H9 (cell line): ENCODE measurements at regions not wholly inside any gene's neighbourhood (a gene's known extent, or its start where the extent isn't known, plus 50 kb on each side); places are given as distances from the start of the nearest gene placed in this dataset.

Experiments used
- DNase-seq: peaks from one replicate; pipeline ENCODE4 v3.0.0-alpha.2; 2017
- H2AFZ ChIP-seq: one replicate; pipeline ENCODE4 v1.6.1; 2013; ENCODE audit warnings: mild to moderate bottlenecking, low read length, control low read depth, moderate library complexity
- H2AK5ac ChIP-seq: 2 replicates; pipeline ENCODE4 v1.6.1; 2013; ENCODE audit warnings: low read length, control low read depth, mixed read lengths; ENCODE audit not compliant: insufficient read length
- H2BK120ac ChIP-seq: one replicate; pipeline ENCODE4 v1.6.1; 2013; ENCODE audit warnings: low read depth, mild to moderate bottlenecking, low read length, control low read depth, inconsistent platforms; ENCODE audit not compliant: poor library complexity, severe bottlenecking
- H2BK12ac ChIP-seq: 2 replicates; pipeline ENCODE4 v1.6.1; 2013; ENCODE audit warnings: low read length, control low read depth, mixed read lengths, low read depth; ENCODE audit not compliant: insufficient read length
- H2BK15ac ChIP-seq: 2 replicates; pipeline ENCODE4 v1.6.1; 2013; ENCODE audit warnings: low read depth, low read length, control low read depth
- H2BK20ac ChIP-seq: one replicate; pipeline ENCODE4 v1.6.1; 2013; ENCODE audit warnings: low read depth, mild to moderate bottlenecking, low read length, control low read depth, inconsistent platforms; ENCODE audit not compliant: poor library complexity, severe bottlenecking
- H2BK5ac ChIP-seq: 2 replicates; pipeline ENCODE4 v1.6.1; 2013; ENCODE audit warnings: low read length, control low read depth, mixed read lengths; ENCODE audit not compliant: insufficient read length
- H3K14ac ChIP-seq: 2 replicates; pipeline ENCODE4 v1.6.1; 2013; ENCODE audit warnings: low read length, control low read depth; ENCODE audit not compliant: insufficient read depth
- H3K18ac ChIP-seq: 2 replicates; pipeline ENCODE4 v1.6.1; 2013; ENCODE audit warnings: low read depth, mild to moderate bottlenecking, mixed read lengths, low read length, control low read depth; ENCODE audit not compliant: insufficient read length
- H3K23ac ChIP-seq: 2 replicates; pipeline ENCODE4 v1.6.1; 2013; ENCODE audit warnings: low read length, control low read depth, mixed read lengths, low read depth; ENCODE audit not compliant: insufficient read length
- H3K23me2 ChIP-seq: 2 replicates; pipeline ENCODE4 v1.6.1; 2013; ENCODE audit warnings: low read depth, mild to moderate bottlenecking, mixed read lengths, low read length, control low read depth; ENCODE audit not compliant: insufficient read length, poor library complexity, severe bottlenecking
- H3K27ac ChIP-seq: 2 replicates; pipeline ENCODE4 v1.5.1; 2013; ENCODE audit warnings: low read length, control low read depth, mixed read lengths, low read depth; ENCODE audit not compliant: insufficient read length
- H3K27me3 ChIP-seq: 2 replicates; pipeline ENCODE4 v1.6.1; 2013; ENCODE audit warnings: low read length, control low read depth, inconsistent platforms; ENCODE audit not compliant: insufficient read depth
- H3K4ac ChIP-seq: 2 replicates; pipeline ENCODE4 v1.6.1; 2013; ENCODE audit warnings: low read depth, mild to moderate bottlenecking, control low read depth, inconsistent platforms, low read length, moderate library complexity
- H3K4me1 ChIP-seq: 2 replicates; pipeline ENCODE4 v1.6.1; 2013; ENCODE audit warnings: low read length, control low read depth, inconsistent platforms; ENCODE audit not compliant: insufficient read depth
- H3K4me2 ChIP-seq: 2 replicates; pipeline ENCODE4 v1.6.1; 2013; ENCODE audit warnings: low read length, control low read depth, mixed read lengths; ENCODE audit not compliant: insufficient read length, insufficient read depth
- H3K56ac ChIP-seq: 2 replicates; pipeline ENCODE4 v1.6.1; 2013; ENCODE audit warnings: low read depth, mild to moderate bottlenecking, mixed read lengths, low read length, control low read depth; ENCODE audit not compliant: insufficient read length
- H3K79me1 ChIP-seq: 2 replicates; pipeline ENCODE4 v1.6.1; 2013; ENCODE audit warnings: low read depth, mild to moderate bottlenecking, moderate library complexity, low read length, control low read depth, inconsistent platforms; ENCODE audit not compliant: insufficient read depth, poor library complexity, severe bottlenecking
- H3K79me2 ChIP-seq: 2 replicates; pipeline ENCODE4 v1.6.1; 2013; ENCODE audit warnings: low read length, control low read depth, inconsistent platforms; ENCODE audit not compliant: insufficient read depth
- H3K9ac ChIP-seq: 2 replicates; pipeline ENCODE4 v1.6.1; 2013; ENCODE audit warnings: low read length, control low read depth, mixed read lengths; ENCODE audit not compliant: insufficient read length; ENCODE audit errors: extremely low read depth
- H3K9me3 ChIP-seq: one replicate; pipeline ENCODE4 v1.6.1; 2013; ENCODE audit warnings: low read depth, low read length, inconsistent platforms; ENCODE audit not compliant: control insufficient read depth
- H3T11ph ChIP-seq: one replicate; pipeline ENCODE4 v1.6.1; 2013; ENCODE audit warnings: mild to moderate bottlenecking, low read length, control low read depth, inconsistent platforms
- H4K20me1 ChIP-seq: one replicate; pipeline ENCODE4 v1.6.1; 2013; ENCODE audit not compliant: control insufficient read depth, insufficient read length, insufficient read depth
- H4K5ac ChIP-seq: 2 replicates; pipeline ENCODE4 v1.6.1; 2013; ENCODE audit warnings: low read depth, mild to moderate bottlenecking, mixed read lengths, low read length, control low read depth; ENCODE audit not compliant: insufficient read length
- H4K8ac ChIP-seq: replicated peaks from 2 replicates; pipeline ENCODE4 v1.6.1; 2013; ENCODE audit warnings: low read length, control low read depth, mixed read lengths, low read depth; ENCODE audit not compliant: insufficient read length
- H4K91ac ChIP-seq: 2 replicates; pipeline ENCODE4 v1.6.1; 2013; ENCODE audit warnings: low read depth, mild to moderate bottlenecking, moderate library complexity, mixed read lengths, low read length, control low read depth; ENCODE audit not compliant: insufficient read length
- H3K27ac Mint-ChIP-seq, 3 experiments: 2 replicates in 2 of 3; 3 replicates in 1 of 3; pipeline ENCODE4 v1.8.0; 2020 to 2021; ENCODE audit warnings: mixed read lengths in 3 of 3, mild to moderate bottlenecking in 1 of 3, moderate library complexity in 1 of 3
- H3K27me3 Mint-ChIP-seq: 2 replicates; pipeline ENCODE4 v1.8.0; 2021; ENCODE audit warnings: low read depth, mild to moderate bottlenecking, moderate library complexity, mixed read lengths
- H3K36me3 Mint-ChIP-seq, 3 experiments: 2 replicates in 2 of 3; 3 replicates in 1 of 3; pipeline ENCODE4 v1.8.0; 2020 to 2021; ENCODE audit warnings: low read depth in 3 of 3, mixed read lengths in 3 of 3; ENCODE audit not compliant: insufficient read depth in 1 of 3
- H3K4me1 Mint-ChIP-seq, 2 experiments: 2 replicates each; pipeline ENCODE4 v1.8.0; 2020; ENCODE audit warnings: mixed read lengths in 2 of 2
- H3K4me3 Mint-ChIP-seq, 2 experiments: 2 replicates in 1 of 2; 3 replicates in 1 of 2; pipeline ENCODE4 v1.8.0; 2020 to 2021; ENCODE audit warnings: mild to moderate bottlenecking in 2 of 2, mixed read lengths in 2 of 2, moderate library complexity in 1 of 2
- H3K9me3 Mint-ChIP-seq, 2 experiments: 2 replicates in 1 of 2; 3 replicates in 1 of 2; pipeline ENCODE4 v1.8.0; 2020; ENCODE audit warnings: mild to moderate bottlenecking in 2 of 2, mixed read lengths in 2 of 2, moderate library complexity in 1 of 2
- WGBS: extraction: QIAGEN DNeasy Blood & Tissue Kit; methylation state at CpG from one replicate; pipeline ENCODE4 v1.1.7; 2013; ENCODE audit warnings: missing lambda C conversion rate, low lambda C conversion rate, mixed read lengths; ENCODE audit not compliant: insufficient read length; ENCODE audit errors: extremely low coverage; 5-methylcytosine and 5-hydroxymethylcytosine counted together
- TF ChIP-seq, protein P1 (sequence below): fragments of 200-600 bp; sonication (generic); conservative IDR thresholded peaks from 3 replicates; pipeline ENCODE4 v1.8.0; 2021; ENCODE audit warnings: antibody characterized with exemption, mild to moderate bottlenecking

DNA sequence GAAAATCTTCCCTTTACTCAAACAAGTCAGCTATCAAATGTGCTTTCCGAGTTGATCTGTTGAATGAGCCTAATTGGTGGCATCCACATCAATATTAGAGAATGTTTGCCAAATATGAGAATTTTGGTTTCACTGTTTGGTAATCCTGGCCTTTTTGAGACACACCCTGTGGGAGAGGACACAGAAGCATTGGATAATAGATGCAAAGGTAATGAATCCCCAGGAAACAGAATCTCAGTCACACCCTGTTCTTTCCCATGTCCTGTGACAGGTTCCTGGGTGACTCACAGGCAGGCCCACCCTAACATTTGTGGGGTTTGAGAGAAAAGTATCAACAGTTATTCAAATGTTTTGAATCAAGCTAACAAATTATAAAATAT lies 99.8 kb upstream of the PELI1 start:
- Histone ChIP-seq H3K23ac (no peak overlapping the region), H2BK120ac (no peak overlapping the region), H4K91ac (no peak overlapping the region), H2BK15ac (no peak overlapping the region), H2AFZ (no peak overlapping the region), H3K56ac (no peak overlapping the region), H2BK12ac (no peak overlapping the region), H3K4ac (no peak overlapping the region), H3K4me2 (no peak overlapping the region), H3T11ph (no peak overlapping the region), H3K18ac (no peak overlapping the region), H3K9ac (no peak overlapping the region), H3K4me1 (peaks cover 11% of the 10 kb centered on the region), H3K23me2 (no peaks in the 10 kb centered on the region), H3K14ac (no peak overlapping the region), H3K27me3 (no peaks in the 10 kb centered on the region), H3K79me1 (no peaks in the 10 kb centered on the region), H2AK5ac (no peak overlapping the region), H2BK20ac (no peak overlapping the region), H3K9me3 (no peaks in the 10 kb centered on the region), H3K79me2 (peaks cover under 1% of the 10 kb centered on the region; the same call in 1 of the 2 replicates), H4K20me1 (no peaks in the 10 kb centered on the region), H2BK5ac (no peak overlapping the region), H4K8ac (no peak overlapping the region), H4K5ac (no peak overlapping the region), H3K27ac (no peak overlapping the region)
- TF ChIP-seq, protein P1, sequence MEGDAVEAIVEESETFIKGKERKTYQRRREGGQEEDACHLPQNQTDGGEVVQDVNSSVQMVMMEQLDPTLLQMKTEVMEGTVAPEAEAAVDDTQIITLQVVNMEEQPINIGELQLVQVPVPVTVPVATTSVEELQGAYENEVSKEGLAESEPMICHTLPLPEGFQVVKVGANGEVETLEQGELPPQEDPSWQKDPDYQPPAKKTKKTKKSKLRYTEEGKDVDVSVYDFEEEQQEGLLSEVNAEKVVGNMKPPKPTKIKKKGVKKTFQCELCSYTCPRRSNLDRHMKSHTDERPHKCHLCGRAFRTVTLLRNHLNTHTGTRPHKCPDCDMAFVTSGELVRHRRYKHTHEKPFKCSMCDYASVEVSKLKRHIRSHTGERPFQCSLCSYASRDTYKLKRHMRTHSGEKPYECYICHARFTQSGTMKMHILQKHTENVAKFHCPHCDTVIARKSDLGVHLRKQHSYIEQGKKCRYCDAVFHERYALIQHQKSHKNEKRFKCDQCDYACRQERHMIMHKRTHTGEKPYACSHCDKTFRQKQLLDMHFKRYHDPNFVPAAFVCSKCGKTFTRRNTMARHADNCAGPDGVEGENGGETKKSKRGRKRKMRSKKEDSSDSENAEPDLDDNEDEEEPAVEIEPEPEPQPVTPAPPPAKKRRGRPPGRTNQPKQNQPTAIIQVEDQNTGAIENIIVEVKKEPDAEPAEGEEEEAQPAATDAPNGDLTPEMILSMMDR: no peak
- DNase-seq: no peak
- H3K4me1 Mint-ChIP-seq: peaks cover 29 to 41% of the 10 kb centered on the region in 2 experiments
- H3K27ac Mint-ChIP-seq: no peak overlapping the region
- H3K36me3 Mint-ChIP-seq: peaks cover 4 to 9% (median 4%) of the 10 kb centered on the region in 3 experiments; a peak in 6 of 7 replicates
- WGBS: no CpG with 5 or more reads among the region's 1 CpG
- no peaks in the 10 kb centered on the region for H3K27me3 Mint-ChIP-seq
- H3K9me3 Mint-ChIP-seq: no peaks in the 10 kb centered on the region
- H3K4me3 Mint-ChIP-seq: no peak overlapping the region
